SK-N-SH (cell line): ENCODE measurements at regions not wholly inside any gene's neighbourhood (a gene's known extent, or its start where the extent isn't known, plus 50 kb on each side); places are given as distances from the start of the nearest gene placed in this dataset.

Experiments used
- CTCF ChIA-PET: fragments of 300-600, 350-600 bp; formaldehyde crosslinking; extraction: SDS; loops from one replicate; lab custom pipeline; 2021; lab: Yijun Ruan, JAX
- POLR2A ChIA-PET: fragments of 350-600 bp; sonication (Branson Sonifier 250); formaldehyde crosslinking; extraction: SDS; loops from one replicate; lab custom pipeline; 2020; ENCODE audit warnings: antibody characterized with exemption, inconsistent platforms; lab: Yijun Ruan, JAX
- DNase-seq: peaks from one replicate; pipeline ENCODE4 v3.0.0; 2012
- H2AFZ ChIP-seq: fragments of 200-600 bp; sonication (generic); 2 replicates; pipeline ENCODE4 v1.8.1; 2016; ENCODE audit warnings: antibody characterized with exemption, mild to moderate bottlenecking, low read depth
- H3F3A ChIP-seq: fragments of 200-600 bp; sonication (generic); replicated peaks from 2 replicates; pipeline ENCODE3; 2016; ENCODE audit warnings: antibody characterized with exemption, mild to moderate bottlenecking; ENCODE audit not compliant: insufficient read depth
- H3K27ac ChIP-seq, 2 experiments: fragments of 200-500 bp in 1 of 2; fragments of 200-600 bp in 1 of 2; sonication (Bioruptor generic) in 1 of 2; sonication (generic), shearing (Covaris generic) in 1 of 2; 2 replicates each; pipeline versions ENCODE4 v1.5.1 to v1.6.1; 2014 to 2016; ENCODE audit warnings: low read depth in 2 of 2, inconsistent platforms in 1 of 2, low read length in 1 of 2, mild to moderate bottlenecking in 1 of 2, mixed read lengths in 1 of 2
- H3K27me3 ChIP-seq: fragments of 200-600 bp; sonication (generic), shearing (Covaris generic); 2 replicates; pipeline ENCODE4 v1.6.1; 2016; ENCODE audit warnings: mixed run types; ENCODE audit not compliant: insufficient read depth
- H3K36me3 ChIP-seq, 2 experiments: fragments of 200-500 bp in 1 of 2; fragments of 200-600 bp in 1 of 2; sonication (Bioruptor generic) in 1 of 2; sonication (generic) in 1 of 2; replicated peaks in 1 of 2; 2 replicates each; pipeline versions ENCODE3 to v1.5.1; 2014 to 2016; ENCODE audit warnings: low read length in 1 of 2, mild to moderate bottlenecking in 1 of 2; ENCODE audit not compliant: insufficient read depth in 2 of 2, control insufficient read depth in 1 of 2
- H3K4me1 ChIP-seq, 2 experiments: fragments of 200-500 bp in 1 of 2; fragments of 200-600 bp in 1 of 2; sonication (Bioruptor generic) in 1 of 2; sonication (generic), shearing (Covaris generic) in 1 of 2; 2 replicates each; pipeline versions ENCODE4 v1.5.1 to v1.6.1; 2014 to 2016; ENCODE audit warnings: low read depth in 1 of 2, low read length in 1 of 2, mixed run types in 1 of 2; ENCODE audit not compliant: insufficient read depth in 2 of 2, control insufficient read depth in 1 of 2
- H3K4me2 ChIP-seq: fragments of 200-600 bp; sonication (generic), shearing (Covaris generic); 2 replicates; pipeline ENCODE4 v1.6.1; 2017; ENCODE audit warnings: mixed run types
- H3K4me3 ChIP-seq, 2 experiments: fragments of 200-500 bp in 1 of 2; fragments of 200-600 bp in 1 of 2; sonication (Bioruptor generic) in 1 of 2; sonication (generic), shearing (Covaris generic) in 1 of 2; 2 replicates each; pipeline versions ENCODE4 v1.5.1 to v1.8.1; 2014 to 2016; ENCODE audit warnings: low read depth in 2 of 2, inconsistent platforms in 1 of 2, low read length in 1 of 2, mild to moderate bottlenecking in 1 of 2, mixed read lengths in 1 of 2, moderate library complexity in 1 of 2
- H3K79me2 ChIP-seq: fragments of 200-600 bp; sonication (generic); 2 replicates; pipeline ENCODE4 v1.8.1; 2017; ENCODE audit warnings: mild to moderate bottlenecking; ENCODE audit not compliant: insufficient read depth
- H3K9ac ChIP-seq: fragments of 200-600 bp; sonication (generic); 2 replicates; pipeline ENCODE4 v1.6.1; 2017; ENCODE audit warnings: mixed run types
- H3K9me2 ChIP-seq: fragments of 200-600 bp; sonication (generic); 2 replicates; pipeline ENCODE4 v1.6.1; 2017; ENCODE audit warnings: mixed run types
- H3K9me3 ChIP-seq: fragments of 200-600 bp; sonication (generic); 2 replicates; pipeline ENCODE4 v1.6.1; 2017; ENCODE audit warnings: mixed run types, mild to moderate bottlenecking, moderate library complexity
- H4K20me1 ChIP-seq: fragments of 200-600 bp; sonication (generic); 2 replicates; pipeline ENCODE4 v1.6.1; 2017; ENCODE audit warnings: mild to moderate bottlenecking, mixed run types; ENCODE audit not compliant: insufficient read depth
- FOXJ3 ChIP-seq: sonication (generic); formaldehyde crosslinking; IDR thresholded peaks from 2 replicates; pipeline ENCODE4 v1.5.1; 2020; ENCODE audit warnings: mild to moderate bottlenecking, missing genetic modification reagents
- FOXM1 ChIP-seq: IDR thresholded peaks from 2 replicates; pipeline ENCODE4 v1.4.0; 2012; ENCODE audit warnings: low read depth, mild to moderate bottlenecking
- GABPA ChIP-seq: IDR thresholded peaks from 2 replicates; pipeline ENCODE4 v1.4.0; 2012; ENCODE audit warnings: low read depth, mild to moderate bottlenecking
- MEF2A ChIP-seq: IDR thresholded peaks from 2 replicates; pipeline ENCODE4 v1.4.0; 2012; ENCODE audit warnings: low read depth, borderline replicate concordance
- NRF1 ChIP-seq: IDR thresholded peaks from 2 replicates; pipeline ENCODE4 v1.6.1; 2012; ENCODE audit warnings: low read depth, mild to moderate bottlenecking, low read length
- RAD21 ChIP-seq: IDR thresholded peaks from 2 replicates; pipeline ENCODE4 v1.6.1; 2012; ENCODE audit warnings: mild to moderate bottlenecking, low read length
- RCOR1 ChIP-seq: fragments of 150-350 bp; IDR thresholded peaks from 2 replicates; pipeline ENCODE4 v1.6.1; 2017; ENCODE audit warnings: antibody characterized with exemption, low read length
- RFX5 ChIP-seq: IDR thresholded peaks from 2 replicates; pipeline ENCODE4 v1.6.1; 2012; ENCODE audit warnings: mild to moderate bottlenecking, improper control_type of control experiment, low read length
- RXRA ChIP-seq: IDR thresholded peaks from 2 replicates; pipeline ENCODE4 v1.4.0; 2012; ENCODE audit warnings: low read depth, mild to moderate bottlenecking, borderline replicate concordance
- SIN3A ChIP-seq: IDR thresholded peaks from 2 replicates; pipeline ENCODE4 v1.6.1; 2012; ENCODE audit warnings: low read depth, mild to moderate bottlenecking, low read length, moderate library complexity, borderline replicate concordance
- SMC3 ChIP-seq: IDR thresholded peaks from 2 replicates; pipeline ENCODE4 v1.6.1; 2012; ENCODE audit warnings: low read depth, low read length, improper control_type of control experiment
- TCF12 ChIP-seq: IDR thresholded peaks from 2 replicates; pipeline ENCODE4 v1.4.0; 2012
- YY1 ChIP-seq: IDR thresholded peaks from 2 replicates; pipeline ENCODE4 v1.4.0; 2012; ENCODE audit warnings: low read depth, mild to moderate bottlenecking
- WGBS: methylation state at CpG from one replicate; pipeline ENCODE4 v1.1.6; 2017; ENCODE audit warnings: low lambda C conversion rate; 5-methylcytosine and 5-hydroxymethylcytosine counted together
- TF ChIP-seq, protein P1 (sequence below): fragments of 150-350 bp; IDR thresholded peaks from 2 replicates; pipeline ENCODE4 v1.6.1; 2017; ENCODE audit warnings: antibody characterized with exemption, low read length, low read depth, borderline replicate concordance
- TF ChIP-seq, protein P2 (sequence below): IDR thresholded peaks from 2 replicates; pipeline ENCODE4 v1.6.1; 2012; ENCODE audit warnings: mild to moderate bottlenecking, low read depth, low read length, moderate library complexity

DNA sequence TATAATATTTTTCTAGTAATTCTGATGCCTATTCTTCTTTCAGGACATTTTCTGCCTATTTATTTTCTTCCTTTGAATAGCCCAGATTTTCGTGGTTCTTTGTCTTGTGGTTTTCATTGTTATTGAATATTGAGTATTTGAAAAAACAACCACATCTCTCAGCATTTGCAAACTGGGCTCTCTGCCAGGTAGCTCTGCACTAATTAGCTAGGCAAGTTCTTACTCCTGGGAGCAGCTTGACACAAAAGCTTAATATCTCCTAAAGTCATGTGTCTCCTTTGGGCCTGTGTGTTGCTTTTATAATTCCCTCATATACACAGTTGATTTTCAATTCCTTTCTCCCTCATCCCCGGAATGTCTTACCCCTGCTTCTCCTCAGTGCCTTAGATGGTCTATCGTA, 413.5 kb upstream of the GRIA3 start:
- Histone ChIP-seq H3K9me3 (0 out of 2 replicates have a peak, but pooled peaks cover 3% of the 10 kb centered on the region), H3K9ac (no peak overlapping the region), H3K4me3 (no peak overlapping the region), H3K27ac (no peak overlapping the region), H3K9me2 (no peaks in the 10 kb centered on the region), H3K4me2 (no peak overlapping the region), H3K4me1 (no peaks in the 10 kb centered on the region), H3K36me3 (no peaks in the 10 kb centered on the region), H2AFZ (no peak overlapping the region), H4K20me1 (no peaks in the 10 kb centered on the region), H3K27me3 (no peaks in the 10 kb centered on the region), H3F3A (no peaks in the 10 kb centered on the region), H3K79me2 (no peaks in the 10 kb centered on the region)
- 3% methylated on average over 3 of the region's 3 CpGs for WGBS
- ChIA-PET CTCF (no interaction called here), POLR2A (no interaction called here)
- no peak for TF ChIP-seq RCOR1
- TF ChIP-seq, protein P1, sequence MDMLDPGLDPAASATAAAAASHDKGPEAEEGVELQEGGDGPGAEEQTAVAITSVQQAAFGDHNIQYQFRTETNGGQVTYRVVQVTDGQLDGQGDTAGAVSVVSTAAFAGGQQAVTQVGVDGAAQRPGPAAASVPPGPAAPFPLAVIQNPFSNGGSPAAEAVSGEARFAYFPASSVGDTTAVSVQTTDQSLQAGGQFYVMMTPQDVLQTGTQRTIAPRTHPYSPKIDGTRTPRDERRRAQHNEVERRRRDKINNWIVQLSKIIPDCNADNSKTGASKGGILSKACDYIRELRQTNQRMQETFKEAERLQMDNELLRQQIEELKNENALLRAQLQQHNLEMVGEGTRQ = no peak
- no peak for TF ChIP-seq FOXJ3
- no peak for TF ChIP-seq NRF1
- no peak for TF ChIP-seq SMC3
- TF ChIP-seq FOXM1 = no peak
- TF ChIP-seq, protein P2, sequence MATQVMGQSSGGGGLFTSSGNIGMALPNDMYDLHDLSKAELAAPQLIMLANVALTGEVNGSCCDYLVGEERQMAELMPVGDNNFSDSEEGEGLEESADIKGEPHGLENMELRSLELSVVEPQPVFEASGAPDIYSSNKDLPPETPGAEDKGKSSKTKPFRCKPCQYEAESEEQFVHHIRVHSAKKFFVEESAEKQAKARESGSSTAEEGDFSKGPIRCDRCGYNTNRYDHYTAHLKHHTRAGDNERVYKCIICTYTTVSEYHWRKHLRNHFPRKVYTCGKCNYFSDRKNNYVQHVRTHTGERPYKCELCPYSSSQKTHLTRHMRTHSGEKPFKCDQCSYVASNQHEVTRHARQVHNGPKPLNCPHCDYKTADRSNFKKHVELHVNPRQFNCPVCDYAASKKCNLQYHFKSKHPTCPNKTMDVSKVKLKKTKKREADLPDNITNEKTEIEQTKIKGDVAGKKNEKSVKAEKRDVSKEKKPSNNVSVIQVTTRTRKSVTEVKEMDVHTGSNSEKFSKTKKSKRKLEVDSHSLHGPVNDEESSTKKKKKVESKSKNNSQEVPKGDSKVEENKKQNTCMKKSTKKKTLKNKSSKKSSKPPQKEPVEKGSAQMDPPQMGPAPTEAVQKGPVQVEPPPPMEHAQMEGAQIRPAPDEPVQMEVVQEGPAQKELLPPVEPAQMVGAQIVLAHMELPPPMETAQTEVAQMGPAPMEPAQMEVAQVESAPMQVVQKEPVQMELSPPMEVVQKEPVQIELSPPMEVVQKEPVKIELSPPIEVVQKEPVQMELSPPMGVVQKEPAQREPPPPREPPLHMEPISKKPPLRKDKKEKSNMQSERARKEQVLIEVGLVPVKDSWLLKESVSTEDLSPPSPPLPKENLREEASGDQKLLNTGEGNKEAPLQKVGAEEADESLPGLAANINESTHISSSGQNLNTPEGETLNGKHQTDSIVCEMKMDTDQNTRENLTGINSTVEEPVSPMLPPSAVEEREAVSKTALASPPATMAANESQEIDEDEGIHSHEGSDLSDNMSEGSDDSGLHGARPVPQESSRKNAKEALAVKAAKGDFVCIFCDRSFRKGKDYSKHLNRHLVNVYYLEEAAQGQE = no peak
- no peak for TF ChIP-seq TCF12
- no peak for TF ChIP-seq GABPA
- no peak for TF ChIP-seq RXRA
- no peak for DNase-seq

DNA sequence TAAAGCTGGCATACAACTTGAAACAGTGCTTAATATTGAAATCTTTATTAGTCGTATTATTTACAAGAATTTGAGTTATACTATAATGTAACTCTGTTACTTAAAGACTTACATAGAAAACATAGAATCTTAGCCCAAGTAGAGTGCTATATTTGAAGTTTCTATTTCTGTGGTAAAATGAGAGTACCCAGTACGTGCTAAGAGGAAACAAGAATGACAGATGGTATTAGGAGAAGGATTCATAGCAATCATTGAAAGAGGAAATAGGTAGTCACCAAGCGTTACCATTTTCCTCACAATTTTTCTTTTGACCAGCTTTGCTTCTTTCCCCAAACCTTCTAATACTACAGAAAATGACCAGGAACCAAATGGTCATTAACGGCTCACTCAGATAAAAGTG, 412.1 kb upstream of the GRIA3 start:
- POLR2A ChIA-PET = no interaction called here
- DNase-seq = no peak
- H4K20me1 ChIP-seq = no peaks in the 10 kb centered on the region

More for the DNA sequence above, 412.1 kb upstream of the GRIA3 start:
- H3K4me2 ChIP-seq = no peak overlapping the region
- CTCF ChIA-PET = interaction anchor here (0.6 kb wide), 1 partner anchor 80 kb away, joined by 4 read pairs; no protein-coding TSS in a partner anchor
- no peaks in the 10 kb centered on the region for H3K27me3 ChIP-seq
- no peaks in the 10 kb centered on the region for H3K79me2 ChIP-seq
- no peaks in the 10 kb centered on the region for H3K9me2 ChIP-seq
- 10% methylated on average over 4 of the region's 4 CpGs for WGBS
- no peaks in the 10 kb centered on the region for H3K4me1 ChIP-seq
- H3K9ac ChIP-seq = no peak overlapping the region
- no peak overlapping the region for H3K4me3 ChIP-seq
- H3K36me3 ChIP-seq = no peaks in the 10 kb centered on the region
- H3K27ac ChIP-seq = no peak overlapping the region
- H3K9me3 ChIP-seq = 0 out of 2 replicates have a peak, but pooled peaks cover 3% of the 10 kb centered on the region
- H2AFZ ChIP-seq = no peak overlapping the region
- TF ChIP-seq RFX5 (no peak), RXRA (no peak), MEF2A (no peak), SIN3A (no peak), GABPA (no peak), RAD21 (no peak), YY1 (no peak), FOXM1 (no peak), NRF1 (no peak)
- TF ChIP-seq, protein P2 = no peak
- TF ChIP-seq, all 33 proteins: peak for 0
- no peaks in the 10 kb centered on the region for H3F3A ChIP-seq
